Renal pelvis (tissue), 1 donor: ENCODE measurements at regions not wholly inside any gene's neighbourhood (a gene's known extent, or its start where the extent isn't known, plus 50 kb on each side); places are given as distances from the start of the nearest gene placed in this dataset.
"Not testable (repeated sequence)": the region's sequence is repeated elsewhere in the genome, so short reads cannot be mapped to it uniquely, and the experiment has no call there.

Experiments used
- DNase-seq: peaks from one replicate; pipeline ENCODE4 v3.0.0-alpha.2; 2013

GRCh38 chr5:156200938-156201787, 125.8 kb upstream of the SGCD start:
- no peak for DNase-seq

GRCh38 chr5:156201788-156202403, 125.1 kb upstream of the SGCD start:
- peak; percentile 2 for DNase-seq

- peak; percentile 10 for DNase-seq
These were observed 118.7 kb upstream of the SGCD start for GRCh38 chr5:156208271-156208670.

- DNase-seq = no peak
These were observed 108.4 kb upstream of the SGCD start for GRCh38 chr5:156218367-156219158.

GRCh38 chr5:156219483-156220005, 107.4 kb upstream of the SGCD start:
- no peak for DNase-seq

- no peak for DNase-seq
These were observed 105.1 kb upstream of the SGCD start for GRCh38 chr5:156221816-156222215.

GRCh38 chr5:156223547-156223946, 103.4 kb upstream of the SGCD start:
- no peak for DNase-seq

GRCh38 chr5:156226485-156226884, 100.5 kb upstream of the SGCD start:
- DNase-seq = not testable (repeated sequence)

- DNase-seq = no peak
These were observed 96.1 kb upstream of the SGCD start for GRCh38 chr5:156230887-156231286.

- DNase-seq = no peak
These were observed 94.6 kb upstream of the SGCD start for GRCh38 chr5:156232251-156232869.

GRCh38 chr5:156237361-156237760, 89.6 kb upstream of the SGCD start:
- no peak for DNase-seq

GRCh38 chr5:156239800-156240199, 87.2 kb upstream of the SGCD start:
- DNase-seq = no peak

- no peak for DNase-seq
These were observed 86.5 kb upstream of the SGCD start for GRCh38 chr5:156240414-156240813.

- DNase-seq = no peak
These were observed 85.7 kb upstream of the SGCD start for GRCh38 chr5:156241266-156241665.

- DNase-seq = no peak
These were observed 81.1 kb upstream of the SGCD start for GRCh38 chr5:156245895-156246294.

GRCh38 chr5:156251076-156251475, 75.9 kb upstream of the SGCD start:
- DNase-seq = no peak

- no peak for DNase-seq
These were observed 73.8 kb upstream of the SGCD start for GRCh38 chr5:156253130-156253529.

- DNase-seq = no peak
These were observed 72.8 kb upstream of the SGCD start for GRCh38 chr5:156254196-156254595.

- DNase-seq = no peak
These were observed 70.3 kb upstream of the SGCD start for GRCh38 chr5:156256642-156257041.

GRCh38 chr5:156258934-156259333, 68.0 kb upstream of the SGCD start:
- no peak for DNase-seq

- DNase-seq = no peak
These were observed 67.3 kb upstream of the SGCD start for GRCh38 chr5:156259618-156260017.
